IMR-90 (cell line): ENCODE measurements at regions not wholly inside any gene's neighbourhood (a gene's known extent, or its start where the extent isn't known, plus 50 kb on each side); places are given as distances from the start of the nearest gene placed in this dataset.

Source experiments
- POLR2A ChIP-seq: IDR thresholded peaks from 2 replicates; pipeline ENCODE4 v1.6.1; 2012; ENCODE audit warnings: mild to moderate bottlenecking, low read depth, low read length
- RAD21 ChIP-seq: IDR thresholded peaks from 2 replicates; pipeline ENCODE4 v1.6.1; 2012; ENCODE audit warnings: low read length, improper control_type of control experiment
- TF ChIP-seq, protein P1 (sequence below): conservative IDR thresholded peaks from 2 replicates; pipeline ENCODE4 v1.5.1; 2012; ENCODE audit warnings: mild to moderate bottlenecking, low read depth, low read length, improper control_type of control experiment

- TF ChIP-seq, protein P1, sequence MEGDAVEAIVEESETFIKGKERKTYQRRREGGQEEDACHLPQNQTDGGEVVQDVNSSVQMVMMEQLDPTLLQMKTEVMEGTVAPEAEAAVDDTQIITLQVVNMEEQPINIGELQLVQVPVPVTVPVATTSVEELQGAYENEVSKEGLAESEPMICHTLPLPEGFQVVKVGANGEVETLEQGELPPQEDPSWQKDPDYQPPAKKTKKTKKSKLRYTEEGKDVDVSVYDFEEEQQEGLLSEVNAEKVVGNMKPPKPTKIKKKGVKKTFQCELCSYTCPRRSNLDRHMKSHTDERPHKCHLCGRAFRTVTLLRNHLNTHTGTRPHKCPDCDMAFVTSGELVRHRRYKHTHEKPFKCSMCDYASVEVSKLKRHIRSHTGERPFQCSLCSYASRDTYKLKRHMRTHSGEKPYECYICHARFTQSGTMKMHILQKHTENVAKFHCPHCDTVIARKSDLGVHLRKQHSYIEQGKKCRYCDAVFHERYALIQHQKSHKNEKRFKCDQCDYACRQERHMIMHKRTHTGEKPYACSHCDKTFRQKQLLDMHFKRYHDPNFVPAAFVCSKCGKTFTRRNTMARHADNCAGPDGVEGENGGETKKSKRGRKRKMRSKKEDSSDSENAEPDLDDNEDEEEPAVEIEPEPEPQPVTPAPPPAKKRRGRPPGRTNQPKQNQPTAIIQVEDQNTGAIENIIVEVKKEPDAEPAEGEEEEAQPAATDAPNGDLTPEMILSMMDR, result no peak
- TF ChIP-seq POLR2A (no peak), RAD21 (no peak)
Measured at GRCh38 chr4:79225360-79225759, 100.5 kb downstream of the NAA11 start.
